Ovary (tissue), 7 donors: ENCODE measurements at regions not wholly inside any gene's neighbourhood (a gene's known extent, or its start where the extent isn't known, plus 50 kb on each side); places are given as distances from the start of the nearest gene placed in this dataset.

ENCODE experiments used
- DNase-seq, 5 donors: peaks; one replicate each; pipeline ENCODE4 v3.0.0-alpha.2; 2019 to 2020
- H3K27ac ChIP-seq, 2 donors: fragments of 200-600 bp; one replicate each; pipeline versions ENCODE4 v1.5.1 to v1.8.0; 2019 to 2022
- H3K27me3 ChIP-seq: fragments of 200-600 bp; one replicate; pipeline ENCODE4 v1.8.0; 2022
- H3K36me3 ChIP-seq: fragments of 200-600 bp; sonication (generic); one replicate; pipeline ENCODE4 v1.5.1; 2019
- H3K4me1 ChIP-seq: one replicate; pipeline ENCODE4 v1.8.1; 2013; ENCODE audit warnings: mild to moderate bottlenecking, moderate library complexity; ENCODE audit not compliant: insufficient read depth
- H3K4me3 ChIP-seq: fragments of 200-600 bp; sonication (generic); one replicate; pipeline ENCODE4 v1.5.1; 2017
- H3K9me3 ChIP-seq, 2 donors: fragments of 200-600 bp in 1 of 2; sonication (generic) in 1 of 2; one replicate each; pipeline versions ENCODE4 v1.5.1 to v1.8.1; 2013 to 2019; ENCODE audit warnings: mild to moderate bottlenecking in 1 of 2, moderate library complexity in 1 of 2
- CTCF ChIP-seq, 3 donors: fragments of 450-650 bp in 2 of 3; fragments of 200-600 bp in 1 of 3; IDR thresholded peaks; one replicate each; pipeline versions ENCODE4 v1.5.1 to v1.8.0; 2016 to 2022; ENCODE audit warnings: antibody characterized with exemption in 3 of 3, mild to moderate bottlenecking in 1 of 3
- EP300 ChIP-seq: sonication (generic); formaldehyde crosslinking; IDR thresholded peaks from one replicate; pipeline ENCODE4 v1.6.1; 2017; ENCODE audit warnings: antibody characterized with exemption
- POLR2A ChIP-seq: fragments of 450-650 bp; IDR thresholded peaks from one replicate; pipeline ENCODE4 v1.6.1; 2017; ENCODE audit warnings: antibody characterized with exemption, mild to moderate bottlenecking, moderate library complexity
- WGBS, 3 donors: extraction: QIAGEN DNeasy Blood & Tissue Kit in 1 of 3; methylation state at CpG; one replicate each; pipeline versions ENCODE4 v1.1.5 to v1.1.7; 2013 to 2017; 5-methylcytosine and 5-hydroxymethylcytosine counted together
- intact Hi-C, 4 donors: fragments of 100-400 bp; cut with DNase I; formaldehyde crosslinking; loops; one replicate each; pipeline versions ENCODE4 v1.11.0 to v1.15.1; 2022 to 2023
- donor health status: DM: no; HTN: no; CAD: no; lungs with moderate emphysema.
- donor health status: DM: no; HTN: no; CAD: no.
- donor health status: Bipolar disorder and iron deficiency.
- donor health status: DM: no; HTN: no; CAD: no.
- donor health status: DM: yes; HTN: yes; CAD: no.

- no peak overlapping the region for H3K27ac ChIP-seq
- 76 to 85% (median 80%) methylated on average over 12 of the region's 12 CpGs for WGBS, 3 donors
- no peaks in the 10 kb centered on the region for H3K36me3 ChIP-seq
- TF ChIP-seq CTCF (IDR thresholded peaks at IDR 0.05) (no peak), POLR2A (no peak), EP300 (no peak)
- no peaks in the 10 kb centered on the region for H3K27me3 ChIP-seq
- intact Hi-C loops, result no loop called here
- no peak for DNase-seq
- H3K4me1 ChIP-seq, result no peaks in the 10 kb centered on the region
- H3K9me3 ChIP-seq, result no peaks in the 10 kb centered on the region
- no peak overlapping the region for H3K4me3 ChIP-seq
Measured at GRCh38 chr12:126741536-126742240, 1525.3 kb upstream of the TMEM132C start.

- intact Hi-C loops, result no loop called here
- Histone ChIP-seq H3K9me3 (no peaks in the 10 kb centered on the region), H3K4me3 (no peak overlapping the region), H3K27me3 (no peaks in the 10 kb centered on the region), H3K4me1 (no peaks in the 10 kb centered on the region), H3K27ac (no peak overlapping the region), H3K36me3 (no peaks in the 10 kb centered on the region)
- no peak for TF ChIP-seq POLR2A
- no peak for DNase-seq
- 79 to 88% (median 85%) methylated on average over 6 to 9 of the region's 9 CpGs for WGBS, 3 donors
Measured at GRCh38 chr12:126742241-126742641, 1524.7 kb upstream of the TMEM132C start.

GRCh38 chr12:126747530-126748149 lies 1519.3 kb upstream of the TMEM132C start:
- Histone ChIP-seq H3K4me1 (no peaks in the 10 kb centered on the region), H3K9me3 (no peaks in the 10 kb centered on the region), H3K27me3 (no peaks in the 10 kb centered on the region), H3K27ac (no peak overlapping the region), H3K36me3 (no peaks in the 10 kb centered on the region), H3K4me3 (no peak overlapping the region)
- intact Hi-C loops, result no loop called here
- no peak for DNase-seq
- TF ChIP-seq EP300 (no peak), CTCF (IDR thresholded peaks at IDR 0.05) (no peak), POLR2A (no peak)
- WGBS, 3 donors, result 48 to 55% (median 49%) methylated on average over 11 of the region's 11 CpGs

GRCh38 chr12:126752021-126752420 lies 1514.9 kb upstream of the TMEM132C start:
- no peak for DNase-seq
- intact Hi-C loops, result no loop called here
- Histone ChIP-seq H3K4me3 (no peak overlapping the region), H3K9me3 (no peaks in the 10 kb centered on the region), H3K27ac (no peak overlapping the region), H3K27me3 (no peaks in the 10 kb centered on the region), H3K36me3 (no peaks in the 10 kb centered on the region), H3K4me1 (no peaks in the 10 kb centered on the region)
- TF ChIP-seq EP300 (no peak), POLR2A (no peak), CTCF (IDR thresholded peaks at IDR 0.05) (no peak)
- WGBS, 3 donors, result 43 to 48% (median 44%) methylated on average over 4 of the region's 4 CpGs

GRCh38 chr12:126757326-126757725 lies 1509.6 kb upstream of the TMEM132C start:
- TF ChIP-seq CTCF (IDR thresholded peaks at IDR 0.05), result no peak
- no peak for TF ChIP-seq EP300
- TF ChIP-seq POLR2A, result no peak

More at GRCh38 chr12:126757326-126757725, 1509.6 kb upstream of the TMEM132C start:
- intact Hi-C loops, result no loop called here
- WGBS, 3 donors, result 57 to 81% (median 73%) methylated on average over 2 of the region's 2 CpGs
- Histone ChIP-seq H3K4me1 (no peaks in the 10 kb centered on the region), H3K9me3 (no peaks in the 10 kb centered on the region), H3K36me3 (no peaks in the 10 kb centered on the region), H3K27me3 (no peaks in the 10 kb centered on the region), H3K4me3 (no peak overlapping the region), H3K27ac (no peak overlapping the region)
- no peak for DNase-seq
